Smooth muscle cell (in vitro differentiated cells): ENCODE measurements at regions not wholly inside any gene's neighbourhood (a gene's known extent, or its start where the extent isn't known, plus 50 kb on each side); places are given as distances from the start of the nearest gene placed in this dataset.

Experiments used
- DNase-seq: peaks from one replicate; lab custom pipeline; 2025; ENCODE audit not compliant: unreplicated experiment; lab: John Stamatoyannopoulos, UW
- H2AFZ ChIP-seq: fragments of 200-600 bp; sonication (generic); 2 replicates; pipeline ENCODE4 v1.6.0; 2016; ENCODE audit warnings: antibody characterized with exemption, low read depth, mild to moderate bottlenecking
- H3F3A ChIP-seq: fragments of 200-600 bp; sonication (generic); 2 replicates; pipeline ENCODE4 v1.6.0; 2017; ENCODE audit warnings: antibody characterized with exemption, low read depth
- H3K27ac ChIP-seq: fragments of 200-600 bp; sonication (generic); 2 replicates; pipeline ENCODE4 v1.5.1; 2016; ENCODE audit warnings: low read depth, mild to moderate bottlenecking
- H3K27me3 ChIP-seq: fragments of 200-600 bp; sonication (generic); 2 replicates; pipeline ENCODE4 v1.6.1; 2016; ENCODE audit warnings: low read depth, mild to moderate bottlenecking
- H3K36me3 ChIP-seq: fragments of 200-600 bp; sonication (generic); 2 replicates; pipeline ENCODE4 v1.5.1; 2016; ENCODE audit warnings: low read depth
- H3K4me1 ChIP-seq: fragments of 200-600 bp; sonication (generic); 2 replicates; pipeline ENCODE4 v1.5.1; 2016; ENCODE audit warnings: low read depth
- H3K4me2 ChIP-seq: fragments of 200-600 bp; sonication (generic); 2 replicates; pipeline ENCODE4 v1.6.0; 2016; ENCODE audit warnings: mild to moderate bottlenecking
- H3K4me3 ChIP-seq: fragments of 200-600 bp; sonication (generic); 2 replicates; pipeline ENCODE4 v1.5.1; 2016; ENCODE audit warnings: mild to moderate bottlenecking
- H3K79me2 ChIP-seq: fragments of 200-600 bp; sonication (generic); 2 replicates; pipeline ENCODE4 v1.6.0; 2016; ENCODE audit warnings: low read depth, mild to moderate bottlenecking
- H3K9ac ChIP-seq: fragments of 200-600 bp; sonication (generic); 2 replicates; pipeline ENCODE4 v1.6.0; 2016; ENCODE audit warnings: low read depth
- H3K9me3 ChIP-seq: fragments of 200-600 bp; sonication (generic); replicated peaks from 2 replicates; pipeline ENCODE4 v1.5.1; 2016; ENCODE audit warnings: low read depth
- H4K20me1 ChIP-seq: fragments of 200-600 bp; sonication (generic); 2 replicates; pipeline ENCODE4 v1.6.0; 2016; ENCODE audit warnings: low read depth
- WGBS: methylation state at CpG from one replicate; pipeline ENCODE4 v1.1.7; 2016; ENCODE audit warnings: low lambda C conversion rate; 5-methylcytosine and 5-hydroxymethylcytosine counted together
- TF ChIP-seq, protein P1 (sequence below): fragments of 200-600 bp; sonication (generic); IDR thresholded peaks from 2 replicates; pipeline ENCODE4 v1.5.1; 2017; ENCODE audit warnings: borderline replicate concordance, mild to moderate bottlenecking, antibody characterized with exemption; ENCODE audit not compliant: insufficient read depth, poor library complexity, severe bottlenecking

DNA sequence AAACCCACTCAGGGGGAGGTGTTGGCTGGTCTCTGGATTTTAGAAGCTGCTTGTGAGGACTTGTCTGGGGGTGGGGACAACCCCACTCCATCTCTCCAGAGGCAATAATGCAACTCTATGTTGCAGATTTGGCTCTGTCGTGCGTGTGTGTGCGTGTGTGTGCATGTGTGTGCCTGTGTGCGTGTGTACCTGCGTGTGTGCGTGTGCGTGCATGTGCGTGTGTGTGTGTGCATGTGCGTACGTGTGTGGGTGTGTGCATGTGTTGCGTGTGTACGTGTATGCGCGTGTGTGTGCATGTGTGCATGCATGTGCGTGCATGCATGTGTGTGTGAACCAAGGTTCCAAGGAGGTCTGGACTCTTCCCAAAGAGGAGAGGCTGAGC lies 120.4 kb upstream of the LHX1 start:
- no peak for DNase-seq
- TF ChIP-seq, protein P1, sequence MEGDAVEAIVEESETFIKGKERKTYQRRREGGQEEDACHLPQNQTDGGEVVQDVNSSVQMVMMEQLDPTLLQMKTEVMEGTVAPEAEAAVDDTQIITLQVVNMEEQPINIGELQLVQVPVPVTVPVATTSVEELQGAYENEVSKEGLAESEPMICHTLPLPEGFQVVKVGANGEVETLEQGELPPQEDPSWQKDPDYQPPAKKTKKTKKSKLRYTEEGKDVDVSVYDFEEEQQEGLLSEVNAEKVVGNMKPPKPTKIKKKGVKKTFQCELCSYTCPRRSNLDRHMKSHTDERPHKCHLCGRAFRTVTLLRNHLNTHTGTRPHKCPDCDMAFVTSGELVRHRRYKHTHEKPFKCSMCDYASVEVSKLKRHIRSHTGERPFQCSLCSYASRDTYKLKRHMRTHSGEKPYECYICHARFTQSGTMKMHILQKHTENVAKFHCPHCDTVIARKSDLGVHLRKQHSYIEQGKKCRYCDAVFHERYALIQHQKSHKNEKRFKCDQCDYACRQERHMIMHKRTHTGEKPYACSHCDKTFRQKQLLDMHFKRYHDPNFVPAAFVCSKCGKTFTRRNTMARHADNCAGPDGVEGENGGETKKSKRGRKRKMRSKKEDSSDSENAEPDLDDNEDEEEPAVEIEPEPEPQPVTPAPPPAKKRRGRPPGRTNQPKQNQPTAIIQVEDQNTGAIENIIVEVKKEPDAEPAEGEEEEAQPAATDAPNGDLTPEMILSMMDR: no peak
- no peaks in the 10 kb centered on the region for H4K20me1 ChIP-seq
- no peak overlapping the region for H2AFZ ChIP-seq
- H3K36me3 ChIP-seq: no peaks in the 10 kb centered on the region
- H3K4me2 ChIP-seq: no peak overlapping the region
- H3K4me1 ChIP-seq: no peaks in the 10 kb centered on the region
- no peaks in the 10 kb centered on the region for H3K79me2 ChIP-seq
- WGBS: 94% methylated on average over 15 of the region's 15 CpGs
- peaks cover 77% of the 10 kb centered on the region for H3K27me3 ChIP-seq
- H3K9me3 ChIP-seq: no peaks in the 10 kb centered on the region
- H3K9ac ChIP-seq: no peak overlapping the region
- H3K4me3 ChIP-seq: no peak overlapping the region
- H3F3A ChIP-seq: no peaks in the 10 kb centered on the region
- H3K27ac ChIP-seq: no peak overlapping the region

DNA sequence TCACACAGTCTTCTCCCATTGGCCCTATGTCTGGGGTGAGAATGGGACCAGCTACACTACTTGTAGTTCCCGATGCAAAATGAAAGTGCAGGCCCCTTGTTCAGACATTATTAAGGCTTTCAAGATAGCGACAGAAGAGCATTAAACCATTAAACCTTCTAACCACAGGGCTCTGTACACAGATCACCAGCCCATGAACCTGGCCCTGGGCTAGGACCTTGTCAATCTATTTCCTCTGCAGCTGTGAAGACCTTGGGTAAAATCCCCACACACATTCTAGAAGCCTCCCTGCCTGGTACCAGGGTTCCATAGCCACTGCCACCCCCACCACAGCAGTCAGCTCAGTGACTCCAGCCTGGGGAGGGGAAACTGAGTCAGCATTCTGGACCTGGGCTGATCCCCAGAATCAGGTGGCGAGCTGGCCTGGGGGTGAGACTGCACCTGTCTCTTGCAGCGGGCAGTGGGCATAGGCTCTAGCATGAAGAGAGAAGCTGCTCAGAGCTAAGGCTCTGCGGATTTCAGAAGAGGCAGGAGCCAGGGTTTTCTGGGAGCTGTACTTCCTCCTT lies 119.7 kb upstream of the LHX1 start:
- H3K36me3 ChIP-seq: no peaks in the 10 kb centered on the region
- peaks cover 74% of the 10 kb centered on the region for H3K27me3 ChIP-seq
- no peak overlapping the region for H3K4me2 ChIP-seq
- no peak overlapping the region for H3K9ac ChIP-seq
- TF ChIP-seq, protein P1: no peak
- H3K27ac ChIP-seq: no peak overlapping the region
- WGBS: 85% methylated on average over 5 of the region's 5 CpGs
- no peaks in the 10 kb centered on the region for H3K79me2 ChIP-seq
- no peak overlapping the region for H2AFZ ChIP-seq
- no peak for DNase-seq
- no peaks in the 10 kb centered on the region for H3K4me1 ChIP-seq
- H4K20me1 ChIP-seq: no peaks in the 10 kb centered on the region
- no peaks in the 10 kb centered on the region for H3F3A ChIP-seq
- no peaks in the 10 kb centered on the region for H3K9me3 ChIP-seq
- no peak overlapping the region for H3K4me3 ChIP-seq

DNA sequence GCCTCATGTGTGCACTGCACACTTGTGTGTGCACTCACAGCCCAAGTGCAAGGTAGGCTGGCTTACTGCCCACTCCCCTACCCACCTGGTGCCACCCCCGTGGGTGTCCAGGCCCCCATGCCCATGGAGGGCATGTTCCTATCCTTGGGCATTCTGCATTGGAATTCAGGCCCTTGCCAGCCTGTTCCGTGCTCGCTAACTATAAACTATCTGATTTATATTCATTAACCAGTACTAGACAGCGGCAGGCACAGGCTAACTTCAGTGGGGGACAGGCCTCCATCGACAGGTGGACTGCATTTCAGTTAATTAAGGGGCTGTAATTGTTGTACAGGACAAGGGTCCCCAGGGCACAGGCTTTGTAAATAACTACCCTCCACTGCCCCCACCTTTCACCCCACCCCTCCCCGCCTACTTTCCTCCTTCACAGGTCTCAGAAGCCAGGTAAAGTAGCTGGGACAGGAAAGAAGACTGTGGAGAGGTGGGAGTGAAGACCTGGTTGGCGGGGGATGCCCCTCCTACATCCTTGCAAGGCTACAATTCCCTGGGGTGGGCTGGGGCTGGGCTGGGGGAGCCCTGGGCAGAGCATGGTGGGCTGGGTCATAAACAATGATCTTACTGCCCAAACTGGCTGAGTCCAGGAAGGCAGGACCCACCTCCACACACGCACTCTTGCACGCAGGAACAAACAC lies 119.0 kb upstream of the LHX1 start:
- TF ChIP-seq, protein P1: no peak
- WGBS: 90% methylated on average over 9 of the region's 9 CpGs
- H3K9ac ChIP-seq: no peak overlapping the region
- H3K79me2 ChIP-seq: no peaks in the 10 kb centered on the region
- no peaks in the 10 kb centered on the region for H3K36me3 ChIP-seq
- H3K4me1 ChIP-seq: no peaks in the 10 kb centered on the region
- no peak overlapping the region for H2AFZ ChIP-seq
- H3K9me3 ChIP-seq: no peaks in the 10 kb centered on the region
- no peak for DNase-seq
- H3K27ac ChIP-seq: no peak overlapping the region
- H3K4me2 ChIP-seq: no peak overlapping the region
- H3K4me3 ChIP-seq: no peak overlapping the region
- H4K20me1 ChIP-seq: no peaks in the 10 kb centered on the region
- H3F3A ChIP-seq: no peaks in the 10 kb centered on the region
- peaks cover 67% of the 10 kb centered on the region for H3K27me3 ChIP-seq
